Spinal cord (tissue), 9 donors: ENCODE measurements at regions not wholly inside any gene's neighbourhood (a gene's known extent, or its start where the extent isn't known, plus 50 kb on each side); places are given as distances from the start of the nearest gene placed in this dataset.
"Not testable (repeated sequence)": the region's sequence is repeated elsewhere in the genome, so short reads cannot be mapped to it uniquely, and the experiment has no call there.

ENCODE experiments used
- DNase-seq, 6 donors: peaks; one replicate each; pipeline versions ENCODE4 v3.0.0 to v3.0.0-alpha.2; 2013 to 2015; ENCODE audit warnings: low spot score in 6 of 6, low read depth in 4 of 6
- H3K27ac ChIP-seq: one replicate; pipeline ENCODE4 v1.5.1; 2013; ENCODE audit warnings: low read depth, low read length, control low read depth
- H3K27me3 ChIP-seq: one replicate; pipeline ENCODE4 v1.6.1; 2013; ENCODE audit warnings: low read length; ENCODE audit not compliant: control insufficient read depth, insufficient read depth
- H3K36me3 ChIP-seq: one replicate; pipeline ENCODE4 v1.6.1; 2013; ENCODE audit warnings: low read length; ENCODE audit not compliant: control insufficient read depth, insufficient read depth
- H3K4me1 ChIP-seq: one replicate; pipeline ENCODE4 v1.6.1; 2013; ENCODE audit warnings: low read length; ENCODE audit not compliant: control insufficient read depth, insufficient read depth
- H3K4me3 ChIP-seq: one replicate; pipeline ENCODE4 v1.5.1; 2013; ENCODE audit warnings: low read depth, low read length, control low read depth
- H3K9me3 ChIP-seq: one replicate; pipeline ENCODE4 v1.6.1; 2013; ENCODE audit warnings: low read length; ENCODE audit not compliant: control insufficient read depth, insufficient read depth
- WGBS: methylation state at CpG from one replicate; pipeline ENCODE4 v1.1.5; 2013; ENCODE audit warnings: missing lambda C conversion rate; ENCODE audit not compliant: insufficient coverage; 5-methylcytosine and 5-hydroxymethylcytosine counted together
- donor health status: healthy.

DNA sequence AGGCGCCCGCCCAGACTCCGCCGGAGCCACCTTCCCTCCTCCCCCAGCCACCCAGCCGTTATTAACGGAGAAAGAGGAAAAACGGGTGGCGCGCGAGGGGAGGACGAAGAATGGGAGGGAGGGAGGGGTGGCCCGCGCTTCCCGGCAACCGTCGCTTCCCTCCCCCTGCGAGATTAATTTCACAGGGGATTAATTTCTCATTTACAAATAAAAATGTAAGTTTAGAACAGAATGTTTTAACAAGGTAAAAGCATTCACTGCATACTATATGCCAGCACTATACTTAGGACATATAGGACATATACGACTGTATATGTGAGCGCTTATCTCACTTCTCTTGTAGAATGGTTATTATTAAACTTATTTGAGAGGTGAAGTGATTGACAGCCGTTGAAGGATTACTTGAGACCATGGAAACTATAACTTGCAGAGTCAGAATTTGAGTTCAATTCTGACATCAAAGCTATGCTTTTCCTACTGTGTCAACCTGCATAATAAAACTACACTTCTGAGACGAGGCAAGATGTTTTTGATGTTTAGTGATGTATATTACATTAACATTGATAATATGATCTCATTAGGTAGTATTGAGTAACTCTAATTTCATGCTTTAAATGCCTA is 120.5 kb upstream of the WIPF3 start:
- not testable (repeated sequence) for H3K27me3 ChIP-seq, H3K36me3 ChIP-seq, H3K9me3 ChIP-seq, H3K4me1 ChIP-seq
- peak overlapping the region; percentile 79 for H3K27ac ChIP-seq
- no CpG with 5 or more reads among the region's 21 CpGs for WGBS
- peak in 2 of 6 donors; percentile 39 to 61 for DNase-seq
- H3K4me3 ChIP-seq: peak overlapping the region; percentile 47

DNA sequence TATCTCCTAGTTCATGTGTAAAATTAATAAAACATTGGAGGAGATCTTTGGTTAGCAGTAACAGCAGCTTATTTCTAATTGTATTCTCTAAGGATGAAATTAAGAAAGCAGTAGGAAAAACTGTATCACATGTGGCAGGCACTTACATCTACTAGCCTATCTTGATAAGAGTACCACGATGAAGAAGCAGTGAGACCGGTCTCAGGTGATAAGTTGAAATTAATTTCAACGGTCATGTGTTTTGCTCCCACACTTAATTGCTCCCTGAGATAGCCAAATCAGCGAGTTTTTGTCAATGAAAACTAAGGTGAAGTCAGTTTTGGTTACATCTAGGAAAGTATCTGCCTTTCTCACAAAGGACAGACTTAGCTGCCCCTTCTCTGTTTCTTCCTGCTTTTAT is 115.8 kb upstream of the WIPF3 start:
- WGBS: 100% methylated on average over 1 of the region's 4 CpGs
- not testable (repeated sequence) for H3K27me3 ChIP-seq, H3K27ac ChIP-seq, DNase-seq, H3K36me3 ChIP-seq, H3K4me3 ChIP-seq, H3K9me3 ChIP-seq, H3K4me1 ChIP-seq

DNA sequence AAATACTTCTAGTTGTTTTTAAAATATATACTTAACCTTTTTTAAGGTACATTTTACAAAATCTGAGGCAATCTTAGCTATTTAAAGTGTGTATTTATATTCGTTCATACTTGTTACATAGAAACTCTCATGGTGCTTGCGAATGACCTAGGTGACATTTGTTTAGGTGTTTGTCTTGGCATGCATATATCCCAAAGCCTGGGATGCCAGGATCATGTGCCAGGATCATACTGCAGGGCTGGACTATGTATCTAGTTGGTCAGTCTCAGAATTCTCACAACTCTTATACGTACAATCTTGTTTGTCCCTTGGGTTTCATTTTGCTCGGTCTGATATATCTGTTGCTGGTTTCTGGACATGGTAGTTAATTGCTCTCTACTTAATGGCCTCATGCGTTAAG is 109.9 kb upstream of the WIPF3 start:
- H3K36me3 ChIP-seq, H3K4me3 ChIP-seq, H3K9me3 ChIP-seq, H3K4me1 ChIP-seq, H3K27me3 ChIP-seq, DNase-seq, H3K27ac ChIP-seq: not testable (repeated sequence)
- no CpG with 5 or more reads among the region's 5 CpGs for WGBS

DNA sequence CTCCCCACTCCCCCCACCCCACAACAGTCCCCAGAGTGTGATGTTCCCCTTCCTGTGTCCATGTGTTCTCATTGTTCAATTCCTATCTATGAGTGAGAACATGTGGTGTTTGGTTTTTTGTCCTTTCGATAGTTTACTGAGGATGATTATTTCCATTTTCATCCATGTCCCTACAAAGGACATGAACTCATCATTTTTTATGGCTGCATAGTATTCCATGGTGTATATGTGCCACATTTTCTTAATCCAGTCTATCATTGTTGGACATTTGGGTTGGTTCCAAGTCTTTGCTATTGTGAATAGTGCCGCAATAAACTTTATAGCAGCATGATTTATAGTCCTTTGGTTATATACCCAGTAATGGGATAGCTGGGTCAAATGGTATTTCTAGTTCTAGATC is 106.6 kb upstream of the WIPF3 start:
- H3K9me3 ChIP-seq, H3K27me3 ChIP-seq, H3K27ac ChIP-seq, H3K4me3 ChIP-seq, H3K4me1 ChIP-seq, DNase-seq, H3K36me3 ChIP-seq: not testable (repeated sequence)
- WGBS: no CpG with 5 or more reads among the region's 2 CpGs

DNA sequence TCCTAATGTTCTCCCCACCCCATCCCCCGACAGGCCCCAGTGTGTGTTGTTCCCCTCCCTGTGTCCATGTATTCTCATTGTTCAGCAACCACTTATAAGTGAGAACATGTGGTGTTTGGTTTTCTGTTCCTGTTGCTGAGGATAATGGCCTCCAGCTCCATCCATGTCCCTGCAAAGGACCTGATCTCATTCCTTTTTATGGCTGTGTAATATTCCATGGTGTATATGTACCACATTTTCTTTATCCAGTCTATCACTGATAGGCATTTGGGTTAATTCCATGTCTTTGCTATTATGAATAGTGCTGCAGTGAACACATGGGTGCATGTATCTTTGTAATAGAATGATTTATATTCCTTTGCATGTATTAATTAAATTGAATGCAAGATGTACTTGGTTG is 104.8 kb upstream of the WIPF3 start:
- DNase-seq, H3K36me3 ChIP-seq, H3K27me3 ChIP-seq, H3K4me1 ChIP-seq, H3K27ac ChIP-seq, H3K9me3 ChIP-seq, H3K4me3 ChIP-seq: not testable (repeated sequence)
- no CpG with 5 or more reads among the region's 1 CpG for WGBS

DNA sequence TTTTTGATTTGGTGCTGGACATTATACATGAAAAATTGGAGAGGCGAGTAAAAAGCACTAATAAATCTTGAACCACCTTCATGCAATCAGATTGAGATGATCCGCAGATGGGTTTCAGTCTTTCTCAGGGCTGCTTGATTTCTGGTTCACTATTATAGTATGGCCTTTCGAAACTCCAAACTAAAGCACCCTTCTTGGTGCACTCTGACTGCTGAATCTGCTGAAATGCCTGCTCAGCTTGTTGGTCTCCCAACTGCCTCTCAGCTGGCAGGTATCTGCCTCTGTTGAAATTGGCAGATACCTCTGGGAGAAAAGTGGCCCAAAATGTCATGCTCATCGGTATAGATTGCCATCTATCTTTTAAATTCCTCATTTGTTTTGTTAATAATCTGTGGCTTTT is 102.5 kb upstream of the WIPF3 start:
- not testable (repeated sequence) for H3K27ac ChIP-seq, H3K4me3 ChIP-seq, H3K4me1 ChIP-seq, H3K36me3 ChIP-seq, H3K27me3 ChIP-seq, DNase-seq, H3K9me3 ChIP-seq
- 100% methylated on average over 2 of the region's 4 CpGs for WGBS

DNA sequence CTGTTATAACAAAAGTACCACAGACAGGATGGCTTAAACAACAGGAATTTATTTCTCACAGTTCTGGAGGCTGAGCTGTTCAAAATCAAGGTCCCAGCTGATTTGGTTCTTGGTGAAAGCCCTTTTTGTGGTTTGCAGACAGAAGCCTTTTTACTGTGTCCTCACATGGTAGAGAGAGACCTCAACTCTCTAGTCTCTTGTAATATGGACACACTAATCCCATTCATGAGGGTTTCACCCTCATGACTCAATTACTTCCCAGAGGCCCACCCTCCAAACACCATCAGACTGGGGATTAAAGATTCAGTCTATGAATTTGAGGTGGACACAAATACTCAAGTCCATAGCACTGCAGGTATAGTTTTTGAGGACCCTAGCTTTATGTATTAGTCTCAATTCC is 97.3 kb upstream of the WIPF3 start:
- not testable (repeated sequence) for H3K27ac ChIP-seq

DNA sequence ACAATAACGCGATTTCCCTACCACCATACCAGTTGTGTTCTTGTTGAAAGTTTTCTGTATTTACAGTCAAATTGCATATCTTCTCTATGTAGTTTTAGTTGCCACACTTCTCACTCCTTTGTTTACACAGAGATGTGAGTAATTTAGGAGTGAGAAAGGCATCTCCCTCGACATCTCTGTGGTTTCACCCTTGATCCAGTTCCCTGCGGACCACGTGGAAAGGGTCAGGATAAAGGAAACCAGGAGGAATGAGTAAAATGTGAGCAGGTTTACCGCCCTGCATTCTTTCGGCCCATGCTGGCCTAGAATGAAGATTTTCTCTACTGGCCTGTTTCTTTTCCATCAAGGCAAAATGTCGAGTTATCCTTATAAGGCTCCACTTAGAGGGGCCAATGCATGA is 83.2 kb upstream of the WIPF3 start:
- not testable (repeated sequence) for H3K27ac ChIP-seq, H3K27me3 ChIP-seq, DNase-seq, H3K36me3 ChIP-seq, H3K4me1 ChIP-seq, H3K9me3 ChIP-seq, H3K4me3 ChIP-seq
- WGBS: 66% methylated on average over 3 of the region's 8 CpGs

More for the DNA sequence above, 97.3 kb upstream of the WIPF3 start:
- not testable (repeated sequence) for H3K4me1 ChIP-seq, H3K4me3 ChIP-seq, H3K27me3 ChIP-seq, H3K36me3 ChIP-seq, H3K9me3 ChIP-seq
- DNase-seq: peak in 2 of 6 donors; percentile 9 to 26

DNA sequence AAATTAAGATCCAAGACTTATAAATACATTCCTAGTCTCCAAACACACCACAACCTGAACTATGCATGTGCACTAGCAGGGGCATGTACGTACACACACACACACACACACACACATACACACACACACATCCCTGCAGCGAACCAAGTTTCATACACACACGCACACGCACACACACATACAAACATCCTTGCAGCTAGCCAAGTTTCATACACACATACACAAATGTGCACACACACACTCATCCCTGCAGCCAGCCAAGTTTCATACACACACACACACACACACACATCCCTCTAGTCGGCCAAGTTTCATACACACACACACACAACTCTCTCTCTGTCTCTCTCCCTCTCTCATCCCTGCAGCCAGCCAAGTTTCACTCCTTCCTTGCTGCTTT is 82.7 kb upstream of the WIPF3 start:
- 79% methylated on average over 5 of the region's 5 CpGs for WGBS
- no peaks in the 10 kb centered on the region for H3K4me1 ChIP-seq

DNA sequence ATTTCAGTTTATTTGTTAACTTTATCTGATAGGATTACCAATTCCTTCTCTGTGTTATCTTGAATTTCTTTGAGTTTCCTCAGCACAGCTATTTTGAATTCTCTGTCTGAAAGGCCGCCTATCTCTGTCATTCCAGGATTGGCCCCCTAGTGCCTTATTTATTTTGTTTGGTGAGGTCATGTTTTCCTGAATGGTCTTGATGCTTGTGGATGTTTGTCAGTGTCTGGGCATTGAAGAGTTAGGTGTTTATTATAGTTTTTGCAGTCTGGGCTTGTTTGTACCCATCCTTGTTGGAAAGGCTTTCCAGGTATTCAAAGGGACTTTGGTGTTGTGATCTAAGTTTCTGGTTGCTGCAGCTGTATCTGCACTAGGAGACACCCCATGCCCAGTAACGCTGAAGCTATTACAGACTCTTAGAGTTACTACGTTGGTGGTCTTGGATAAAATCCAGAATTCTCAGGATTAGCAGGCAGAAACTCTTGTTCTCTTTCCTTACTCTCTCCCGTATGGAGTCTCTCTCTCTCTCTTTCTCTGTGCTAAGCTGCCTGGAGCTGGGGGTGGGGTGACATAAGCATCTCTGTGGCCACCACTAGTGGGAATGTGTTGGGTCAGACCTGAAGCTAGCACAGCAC is 76.7 kb upstream of the WIPF3 start:
- WGBS: 28% methylated on average over 2 of the region's 4 CpGs
- DNase-seq: peak in 1 of 6 donors; percentile 7
- H3K4me3 ChIP-seq: not testable (repeated sequence)

More for the DNA sequence above, 82.7 kb upstream of the WIPF3 start:
- H3K27ac ChIP-seq: no peak overlapping the region
- no peaks in the 10 kb centered on the region for H3K36me3 ChIP-seq
- H3K9me3 ChIP-seq: no peaks in the 10 kb centered on the region
- no peak overlapping the region for H3K4me3 ChIP-seq
- H3K27me3 ChIP-seq: no peaks in the 10 kb centered on the region
- DNase-seq: peak in 1 of 6 donors; percentile 54

More for the DNA sequence above, 76.7 kb upstream of the WIPF3 start:
- not testable (repeated sequence) for H3K9me3 ChIP-seq, H3K27me3 ChIP-seq, H3K36me3 ChIP-seq, H3K27ac ChIP-seq, H3K4me1 ChIP-seq
